H9 (cell line): ENCODE measurements at regions not wholly inside any gene's neighbourhood (a gene's known extent, or its start where the extent isn't known, plus 50 kb on each side); places are given as distances from the start of the nearest gene placed in this dataset.

Experiments
- DNase-seq: peaks from one replicate; pipeline ENCODE4 v3.0.0-alpha.2; 2017
- H2AFZ ChIP-seq: one replicate; pipeline ENCODE4 v1.6.1; 2013; ENCODE audit warnings: mild to moderate bottlenecking, low read length, control low read depth, moderate library complexity
- H2AK5ac ChIP-seq: 2 replicates; pipeline ENCODE4 v1.6.1; 2013; ENCODE audit warnings: low read length, control low read depth, mixed read lengths; ENCODE audit not compliant: insufficient read length
- H2BK120ac ChIP-seq: one replicate; pipeline ENCODE4 v1.6.1; 2013; ENCODE audit warnings: low read depth, mild to moderate bottlenecking, low read length, control low read depth, inconsistent platforms; ENCODE audit not compliant: poor library complexity, severe bottlenecking
- H2BK12ac ChIP-seq: 2 replicates; pipeline ENCODE4 v1.6.1; 2013; ENCODE audit warnings: low read length, control low read depth, mixed read lengths, low read depth; ENCODE audit not compliant: insufficient read length
- H2BK15ac ChIP-seq: 2 replicates; pipeline ENCODE4 v1.6.1; 2013; ENCODE audit warnings: low read depth, low read length, control low read depth
- H2BK20ac ChIP-seq: one replicate; pipeline ENCODE4 v1.6.1; 2013; ENCODE audit warnings: low read depth, mild to moderate bottlenecking, low read length, control low read depth, inconsistent platforms; ENCODE audit not compliant: poor library complexity, severe bottlenecking
- H2BK5ac ChIP-seq: 2 replicates; pipeline ENCODE4 v1.6.1; 2013; ENCODE audit warnings: low read length, control low read depth, mixed read lengths; ENCODE audit not compliant: insufficient read length
- H3K14ac ChIP-seq: 2 replicates; pipeline ENCODE4 v1.6.1; 2013; ENCODE audit warnings: low read length, control low read depth; ENCODE audit not compliant: insufficient read depth
- H3K18ac ChIP-seq: 2 replicates; pipeline ENCODE4 v1.6.1; 2013; ENCODE audit warnings: low read depth, mild to moderate bottlenecking, mixed read lengths, low read length, control low read depth; ENCODE audit not compliant: insufficient read length
- H3K23ac ChIP-seq: 2 replicates; pipeline ENCODE4 v1.6.1; 2013; ENCODE audit warnings: low read length, control low read depth, mixed read lengths, low read depth; ENCODE audit not compliant: insufficient read length
- H3K23me2 ChIP-seq: 2 replicates; pipeline ENCODE4 v1.6.1; 2013; ENCODE audit warnings: low read depth, mild to moderate bottlenecking, mixed read lengths, low read length, control low read depth; ENCODE audit not compliant: insufficient read length, poor library complexity, severe bottlenecking
- H3K27ac ChIP-seq: 2 replicates; pipeline ENCODE4 v1.5.1; 2013; ENCODE audit warnings: low read length, control low read depth, mixed read lengths, low read depth; ENCODE audit not compliant: insufficient read length
- H3K27me3 ChIP-seq: 2 replicates; pipeline ENCODE4 v1.6.1; 2013; ENCODE audit warnings: low read length, control low read depth, inconsistent platforms; ENCODE audit not compliant: insufficient read depth
- H3K4ac ChIP-seq: 2 replicates; pipeline ENCODE4 v1.6.1; 2013; ENCODE audit warnings: low read depth, mild to moderate bottlenecking, control low read depth, inconsistent platforms, low read length, moderate library complexity
- H3K4me1 ChIP-seq: 2 replicates; pipeline ENCODE4 v1.6.1; 2013; ENCODE audit warnings: low read length, control low read depth, inconsistent platforms; ENCODE audit not compliant: insufficient read depth
- H3K4me2 ChIP-seq: 2 replicates; pipeline ENCODE4 v1.6.1; 2013; ENCODE audit warnings: low read length, control low read depth, mixed read lengths; ENCODE audit not compliant: insufficient read length, insufficient read depth
- H3K56ac ChIP-seq: 2 replicates; pipeline ENCODE4 v1.6.1; 2013; ENCODE audit warnings: low read depth, mild to moderate bottlenecking, mixed read lengths, low read length, control low read depth; ENCODE audit not compliant: insufficient read length
- H3K79me1 ChIP-seq: 2 replicates; pipeline ENCODE4 v1.6.1; 2013; ENCODE audit warnings: low read depth, mild to moderate bottlenecking, moderate library complexity, low read length, control low read depth, inconsistent platforms; ENCODE audit not compliant: insufficient read depth, poor library complexity, severe bottlenecking
- H3K79me2 ChIP-seq: 2 replicates; pipeline ENCODE4 v1.6.1; 2013; ENCODE audit warnings: low read length, control low read depth, inconsistent platforms; ENCODE audit not compliant: insufficient read depth
- H3K9ac ChIP-seq: 2 replicates; pipeline ENCODE4 v1.6.1; 2013; ENCODE audit warnings: low read length, control low read depth, mixed read lengths; ENCODE audit not compliant: insufficient read length; ENCODE audit errors: extremely low read depth
- H3K9me3 ChIP-seq: one replicate; pipeline ENCODE4 v1.6.1; 2013; ENCODE audit warnings: low read depth, low read length, inconsistent platforms; ENCODE audit not compliant: control insufficient read depth
- H3T11ph ChIP-seq: one replicate; pipeline ENCODE4 v1.6.1; 2013; ENCODE audit warnings: mild to moderate bottlenecking, low read length, control low read depth, inconsistent platforms
- H4K20me1 ChIP-seq: one replicate; pipeline ENCODE4 v1.6.1; 2013; ENCODE audit not compliant: control insufficient read depth, insufficient read length, insufficient read depth
- H4K5ac ChIP-seq: 2 replicates; pipeline ENCODE4 v1.6.1; 2013; ENCODE audit warnings: low read depth, mild to moderate bottlenecking, mixed read lengths, low read length, control low read depth; ENCODE audit not compliant: insufficient read length
- H4K8ac ChIP-seq: replicated peaks from 2 replicates; pipeline ENCODE4 v1.6.1; 2013; ENCODE audit warnings: low read length, control low read depth, mixed read lengths, low read depth; ENCODE audit not compliant: insufficient read length
- H4K91ac ChIP-seq: 2 replicates; pipeline ENCODE4 v1.6.1; 2013; ENCODE audit warnings: low read depth, mild to moderate bottlenecking, moderate library complexity, mixed read lengths, low read length, control low read depth; ENCODE audit not compliant: insufficient read length
- H3K27ac Mint-ChIP-seq, 3 experiments: 2 replicates in 2 of 3; 3 replicates in 1 of 3; pipeline ENCODE4 v1.8.0; 2020 to 2021; ENCODE audit warnings: mixed read lengths in 3 of 3, mild to moderate bottlenecking in 1 of 3, moderate library complexity in 1 of 3
- H3K27me3 Mint-ChIP-seq: 2 replicates; pipeline ENCODE4 v1.8.0; 2021; ENCODE audit warnings: low read depth, mild to moderate bottlenecking, moderate library complexity, mixed read lengths
- H3K36me3 Mint-ChIP-seq, 3 experiments: 2 replicates in 2 of 3; 3 replicates in 1 of 3; pipeline ENCODE4 v1.8.0; 2020 to 2021; ENCODE audit warnings: low read depth in 3 of 3, mixed read lengths in 3 of 3; ENCODE audit not compliant: insufficient read depth in 1 of 3
- H3K4me1 Mint-ChIP-seq, 2 experiments: 2 replicates each; pipeline ENCODE4 v1.8.0; 2020; ENCODE audit warnings: mixed read lengths in 2 of 2
- H3K4me3 Mint-ChIP-seq, 2 experiments: 2 replicates in 1 of 2; 3 replicates in 1 of 2; pipeline ENCODE4 v1.8.0; 2020 to 2021; ENCODE audit warnings: mild to moderate bottlenecking in 2 of 2, mixed read lengths in 2 of 2, moderate library complexity in 1 of 2
- H3K9me3 Mint-ChIP-seq, 2 experiments: 2 replicates in 1 of 2; 3 replicates in 1 of 2; pipeline ENCODE4 v1.8.0; 2020; ENCODE audit warnings: mild to moderate bottlenecking in 2 of 2, mixed read lengths in 2 of 2, moderate library complexity in 1 of 2
- CTCF ChIP-seq: fragments of 200-600 bp; sonication (generic); conservative IDR thresholded peaks from 3 replicates; pipeline ENCODE4 v1.8.0; 2021; ENCODE audit warnings: antibody characterized with exemption, mild to moderate bottlenecking
- WGBS: extraction: QIAGEN DNeasy Blood & Tissue Kit; methylation state at CpG from one replicate; pipeline ENCODE4 v1.1.7; 2013; ENCODE audit warnings: missing lambda C conversion rate, low lambda C conversion rate, mixed read lengths; ENCODE audit not compliant: insufficient read length; ENCODE audit errors: extremely low coverage; 5-methylcytosine and 5-hydroxymethylcytosine counted together

DNA sequence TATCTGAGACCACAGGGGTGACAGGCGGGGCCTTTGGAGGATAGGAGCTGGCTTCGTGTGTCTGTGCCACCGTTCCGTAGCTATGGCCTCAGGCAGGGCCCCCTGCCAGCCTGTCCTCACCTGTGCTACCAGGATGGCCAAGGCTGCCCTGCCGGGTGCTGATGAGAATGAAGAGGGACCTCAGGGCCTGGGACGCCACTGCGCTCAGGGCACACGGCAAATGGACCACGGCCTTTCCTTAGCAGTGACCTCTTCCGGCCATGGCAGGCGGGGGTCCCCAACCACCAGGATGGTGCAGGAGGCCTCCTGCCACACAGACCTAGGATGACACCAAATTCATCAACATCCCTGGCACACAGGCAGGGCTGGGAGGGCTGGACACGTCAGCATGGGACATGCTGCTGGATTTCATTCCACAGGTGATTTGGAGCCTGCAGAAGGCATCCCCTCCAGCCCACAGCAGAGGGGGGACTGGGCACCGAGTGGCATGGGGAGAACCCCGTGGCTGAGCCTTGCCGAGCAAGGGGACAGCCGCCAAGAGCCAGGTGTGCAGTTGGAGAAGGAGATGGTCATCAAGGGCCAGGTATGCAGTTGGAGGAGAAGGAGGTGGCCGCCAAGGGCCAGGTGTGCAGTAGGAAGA is 1321.0 kb downstream of the BRD1 start:
- Histone ChIP-seq H3K18ac (no peak overlapping the region), H3K79me1 (peaks cover 3% of the 10 kb centered on the region), H3K4me2 (no peak overlapping the region), H4K20me1 (no peaks in the 10 kb centered on the region), H2BK120ac (no peak overlapping the region), H2AK5ac (no peak overlapping the region), H3K23ac (no peak overlapping the region), H2BK15ac (no peak overlapping the region), H3K9ac (no peak overlapping the region), H3K14ac (no peak overlapping the region), H3K56ac (no peak overlapping the region), H3K23me2 (peaks cover 3% of the 10 kb centered on the region), H3K4ac (no peak overlapping the region), H3K27ac (no peak overlapping the region), H4K8ac (no peak overlapping the region), H3K4me1 (peaks cover 6% of the 10 kb centered on the region; the same call in 1 of the 2 replicates), H2BK5ac (no peak overlapping the region), H3T11ph (no peak overlapping the region), H4K91ac (no peak overlapping the region), H3K9me3 (no peaks in the 10 kb centered on the region), H4K5ac (no peak overlapping the region), H2BK12ac (no peak overlapping the region), H2AFZ (no peak overlapping the region), H3K27me3 (no peaks in the 10 kb centered on the region), H3K79me2 (peaks cover 6% of the 10 kb centered on the region; the same call in 1 of the 2 replicates), H2BK20ac (no peak overlapping the region)
- H3K27me3 Mint-ChIP-seq = no peaks in the 10 kb centered on the region
- no peaks in the 10 kb centered on the region for H3K9me3 Mint-ChIP-seq
- no CpG with 5 or more reads among the region's 17 CpGs for WGBS
- no peak for TF ChIP-seq CTCF
- H3K27ac Mint-ChIP-seq = 0 out of 7 replicates have a peak overlapping the region, but pooled peaks of 1 of the 3 experiments have one; percentile 35
- H3K36me3 Mint-ChIP-seq = peaks cover 0 to 2% (median 0%) of the 10 kb centered on the region in 3 experiments; a peak in 1 of 7 replicates
- DNase-seq = no peak
- H3K4me1 Mint-ChIP-seq = peaks cover 25% of the 10 kb centered on the region in 2 experiments
- no peak overlapping the region for H3K4me3 Mint-ChIP-seq
